Stimulated activated CD4-positive, alpha-beta T cell treated with anti-CD3 and anti-CD28 coated beads, Interleukin-4, amount 100 ng/mL, for 24 hours (primary cell): ENCODE measurements at regions not wholly inside any gene's neighbourhood (a gene's known extent, or its start where the extent isn't known, plus 50 kb on each side); places are given as distances from the start of the nearest gene placed in this dataset.
"Not testable (repeated sequence)": the region's sequence is repeated elsewhere in the genome, so short reads cannot be mapped to it uniquely, and the experiment has no call there.

ENCODE experiments used
- DNase-seq: peaks from one replicate; pipeline ENCODE4 v3.0.0-alpha.2; 2020

GRCh38 chr1:100629391-100629790, 90.2 kb upstream of the VCAM1 start:
- no peak for DNase-seq

- DNase-seq, result no peak
Measured at GRCh38 chr1:100631015-100631551, 88.5 kb upstream of the VCAM1 start.

- DNase-seq, result no peak
Measured at GRCh38 chr1:100642826-100643225, 76.7 kb upstream of the VCAM1 start.

- DNase-seq, result no peak
Measured at GRCh38 chr1:100643471-100644196, 75.9 kb upstream of the VCAM1 start.

GRCh38 chr1:100646001-100646400, 73.5 kb upstream of the VCAM1 start:
- DNase-seq, result no peak

- DNase-seq, result no peak
Measured at GRCh38 chr1:100649146-100649545, 70.4 kb upstream of the VCAM1 start.

GRCh38 chr1:100657876-100658715, 61.4 kb upstream of the VCAM1 start:
- DNase-seq, result no peak

- DNase-seq, result no peak
Measured at GRCh38 chr1:100658716-100659026, 60.9 kb upstream of the VCAM1 start.

- no peak for DNase-seq
Measured at GRCh38 chr1:100661176-100661575, 58.4 kb upstream of the VCAM1 start.

- DNase-seq, result not testable (repeated sequence)
Measured at GRCh38 chr1:100668494-100668893, 51.0 kb upstream of the VCAM1 start.
